GM12872 (cell line): ENCODE measurements at regions not wholly inside any gene's neighbourhood (a gene's known extent, or its start where the extent isn't known, plus 50 kb on each side); places are given as distances from the start of the nearest gene placed in this dataset.

ENCODE experiments used
- CTCF ChIP-seq: IDR thresholded peaks from 3 replicates; pipeline ENCODE4 v1.5.1; 2011; ENCODE audit warnings: low read depth, mild to moderate bottlenecking, low read length, moderate library complexity; ENCODE audit not compliant: insufficient read depth

GRCh38 chr3:88291486-88291885 is 141.7 kb downstream of the C3orf38 start:
- no peak for TF ChIP-seq CTCF

- no peak for TF ChIP-seq CTCF
Observed at GRCh38 chr3:88298189-88298588, 148.4 kb downstream of the C3orf38 start.

GRCh38 chr3:88301273-88301995 is 151.7 kb downstream of the C3orf38 start:
- TF ChIP-seq CTCF, result no peak

GRCh38 chr3:88301996-88302393 is 152.2 kb downstream of the C3orf38 start:
- no peak for TF ChIP-seq CTCF

GRCh38 chr3:88307666-88308065 is 157.9 kb downstream of the C3orf38 start:
- TF ChIP-seq CTCF, result no peak

- TF ChIP-seq CTCF, result no peak
Observed at GRCh38 chr3:88311826-88312225, 162.1 kb downstream of the C3orf38 start.

GRCh38 chr3:88312256-88312655 is 162.5 kb downstream of the C3orf38 start:
- no peak for TF ChIP-seq CTCF
